Keratinocyte (primary cell): ENCODE measurements at regions not wholly inside any gene's neighbourhood (a gene's known extent, or its start where the extent isn't known, plus 50 kb on each side); places are given as distances from the start of the nearest gene placed in this dataset.

Experiments used
- CTCF ChIP-seq, 3 experiments: IDR thresholded peaks in 1 of 3; conservative IDR thresholded peaks in 1 of 3; optimal IDR thresholded peaks in 1 of 3; 2 replicates in 2 of 3; 3 replicates in 1 of 3; pipeline versions ENCODE3 to v1.5.1; 2011; ENCODE audit warnings: low read length in 3 of 3, mild to moderate bottlenecking in 3 of 3, moderate library complexity in 2 of 3, control low read depth in 1 of 3, inconsistent platforms in 1 of 3; ENCODE audit not compliant: insufficient read depth in 2 of 3; ENCODE audit errors: extremely low read depth in 1 of 3
- EZH2 ChIP-seq: IDR thresholded peaks from one replicate; pipeline ENCODE4 v1.6.1; 2012; ENCODE audit warnings: inconsistent platforms, mild to moderate bottlenecking, low read length, moderate library complexity

GRCh38 chr18:47381975-47382570, 130.6 kb upstream of the SKOR2 start:
- TF ChIP-seq EZH2: no peak
- no peak for TF ChIP-seq CTCF (optimal IDR thresholded peaks at IDR 0.05 in 1 of 3, IDR thresholded peaks at IDR 0.05 in 1 of 3, conservative IDR thresholded peaks at IDR 0.05 in 1 of 3; ENCODE audit: extremely low read depth in 1 of 3, insufficient read depth in 2 of 3, low read length in 3 of 3)
